Tibial nerve (tissue), 4 donors: ENCODE measurements at regions not wholly inside any gene's neighbourhood (a gene's known extent, or its start where the extent isn't known, plus 50 kb on each side); places are given as distances from the start of the nearest gene placed in this dataset.

Source experiments
- DNase-seq, 2 donors: peaks; one replicate each; pipeline ENCODE4 v3.0.0-alpha.2; 2019; ENCODE audit warnings: low spot score in 2 of 2
- H3K27ac ChIP-seq, 4 donors: fragments of 200-600 bp; sonication (generic) in 3 of 4; one replicate each; pipeline ENCODE4 v1.5.1; 2017 to 2019; ENCODE audit warnings: mild to moderate bottlenecking in 1 of 4
- H3K27me3 ChIP-seq, 2 donors: fragments of 200-600 bp; sonication (generic) in 1 of 2; one replicate each; pipeline versions ENCODE4 v1.5.1 to v1.6.0; 2017 to 2019
- H3K36me3 ChIP-seq, 3 donors: fragments of 200-600 bp; sonication (generic); one replicate each; pipeline ENCODE4 v1.5.1; 2018 to 2019
- H3K4me1 ChIP-seq, 4 donors: fragments of 200-600 bp; sonication (generic) in 3 of 4; one replicate each; pipeline ENCODE4 v1.5.1; 2017 to 2019
- H3K4me3 ChIP-seq, 4 donors: fragments of 200-600 bp; sonication (generic) in 3 of 4; one replicate each; pipeline ENCODE4 v1.5.1; 2017 to 2019; ENCODE audit warnings: mild to moderate bottlenecking in 1 of 4, moderate library complexity in 1 of 4
- H3K9me3 ChIP-seq, 4 donors: fragments of 200-600 bp; sonication (generic) in 3 of 4; one replicate each; pipeline ENCODE4 v1.5.1; 2017 to 2019
- EP300 ChIP-seq, 2 donors: sonication (generic); formaldehyde crosslinking; IDR thresholded peaks; one replicate each; pipeline ENCODE4 v1.6.1; 2017; ENCODE audit warnings: antibody characterized with exemption in 2 of 2, mild to moderate bottlenecking in 1 of 2
- POLR2A ChIP-seq, 2 donors: fragments of 450-650 bp; IDR thresholded peaks; one replicate each; pipeline ENCODE4 v1.6.1; 2017; ENCODE audit warnings: antibody characterized with exemption in 2 of 2, mild to moderate bottlenecking in 2 of 2, moderate library complexity in 2 of 2
- WGBS, 2 donors: methylation state at CpG; one replicate each; pipeline ENCODE4 v1.1.5; 2018; 5-methylcytosine and 5-hydroxymethylcytosine counted together
- TF ChIP-seq, protein P1 (sequence below), 5 experiments: fragments of 200-600 bp in 3 of 5; fragments of 450-650 bp in 2 of 5; sonication (generic) in 3 of 5; IDR thresholded peaks; one replicate each; pipeline ENCODE4 v1.5.1; 2016 to 2019; ENCODE audit warnings: antibody characterized with exemption in 5 of 5, mild to moderate bottlenecking in 3 of 5, moderate library complexity in 2 of 5

DNA sequence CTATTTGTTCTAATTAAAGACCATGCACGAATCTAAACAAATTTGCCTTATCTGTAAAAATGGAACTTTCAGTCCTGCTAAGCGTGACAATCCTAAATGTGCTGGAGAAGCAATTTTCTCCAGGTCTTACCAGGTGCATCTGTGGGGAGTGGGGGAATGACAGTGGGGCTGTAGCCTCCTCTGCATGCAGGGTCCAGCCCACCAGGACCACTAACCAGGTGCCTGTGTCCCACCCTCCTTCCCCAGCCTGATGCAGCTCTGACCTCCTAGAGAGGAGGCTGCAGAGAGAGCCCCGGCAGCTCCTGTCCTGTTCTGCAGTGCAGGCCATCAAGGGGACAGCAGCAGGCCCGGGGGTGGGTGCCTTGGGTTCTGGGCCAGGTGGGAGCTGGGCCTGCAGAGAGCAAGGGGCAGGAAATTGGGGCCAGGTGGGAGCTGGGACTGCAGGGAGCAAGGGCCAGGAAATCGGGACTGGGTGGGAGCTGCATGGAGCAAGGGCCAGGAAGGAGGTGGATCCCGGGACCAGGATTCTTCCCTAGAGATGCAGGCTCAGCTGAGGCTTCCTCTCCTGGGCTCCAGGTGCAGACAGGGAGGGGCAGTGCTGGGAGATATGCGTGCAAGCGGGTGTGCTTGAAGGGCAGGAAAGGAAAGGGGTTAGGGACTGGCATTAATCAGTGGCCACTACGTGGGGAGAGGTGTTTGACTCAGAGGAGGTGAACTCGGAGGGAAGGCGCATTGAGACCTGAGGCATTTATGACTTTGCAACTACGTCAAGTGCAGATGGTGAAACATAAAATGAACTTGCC, 185.3 kb downstream of the ANKRD30B start:
- no peak for DNase-seq
- no peaks in the 10 kb centered on the region for H3K4me1 ChIP-seq
- H3K27ac ChIP-seq: no peak overlapping the region
- WGBS, 2 donors: 74 to 82% methylated on average over 11 to 12 of the region's 12 CpGs
- no peak overlapping the region for H3K4me3 ChIP-seq
- no peaks in the 10 kb centered on the region for H3K36me3 ChIP-seq
- no peaks in the 10 kb centered on the region for H3K9me3 ChIP-seq
- TF ChIP-seq POLR2A (IDR thresholded peaks at IDR 0.05) (no peak), EP300 (IDR thresholded peaks at IDR 0.05) (no peak)
- TF ChIP-seq, protein P1, sequence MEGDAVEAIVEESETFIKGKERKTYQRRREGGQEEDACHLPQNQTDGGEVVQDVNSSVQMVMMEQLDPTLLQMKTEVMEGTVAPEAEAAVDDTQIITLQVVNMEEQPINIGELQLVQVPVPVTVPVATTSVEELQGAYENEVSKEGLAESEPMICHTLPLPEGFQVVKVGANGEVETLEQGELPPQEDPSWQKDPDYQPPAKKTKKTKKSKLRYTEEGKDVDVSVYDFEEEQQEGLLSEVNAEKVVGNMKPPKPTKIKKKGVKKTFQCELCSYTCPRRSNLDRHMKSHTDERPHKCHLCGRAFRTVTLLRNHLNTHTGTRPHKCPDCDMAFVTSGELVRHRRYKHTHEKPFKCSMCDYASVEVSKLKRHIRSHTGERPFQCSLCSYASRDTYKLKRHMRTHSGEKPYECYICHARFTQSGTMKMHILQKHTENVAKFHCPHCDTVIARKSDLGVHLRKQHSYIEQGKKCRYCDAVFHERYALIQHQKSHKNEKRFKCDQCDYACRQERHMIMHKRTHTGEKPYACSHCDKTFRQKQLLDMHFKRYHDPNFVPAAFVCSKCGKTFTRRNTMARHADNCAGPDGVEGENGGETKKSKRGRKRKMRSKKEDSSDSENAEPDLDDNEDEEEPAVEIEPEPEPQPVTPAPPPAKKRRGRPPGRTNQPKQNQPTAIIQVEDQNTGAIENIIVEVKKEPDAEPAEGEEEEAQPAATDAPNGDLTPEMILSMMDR (IDR thresholded peaks at IDR 0.05): no peak
- no peaks in the 10 kb centered on the region for H3K27me3 ChIP-seq

DNA sequence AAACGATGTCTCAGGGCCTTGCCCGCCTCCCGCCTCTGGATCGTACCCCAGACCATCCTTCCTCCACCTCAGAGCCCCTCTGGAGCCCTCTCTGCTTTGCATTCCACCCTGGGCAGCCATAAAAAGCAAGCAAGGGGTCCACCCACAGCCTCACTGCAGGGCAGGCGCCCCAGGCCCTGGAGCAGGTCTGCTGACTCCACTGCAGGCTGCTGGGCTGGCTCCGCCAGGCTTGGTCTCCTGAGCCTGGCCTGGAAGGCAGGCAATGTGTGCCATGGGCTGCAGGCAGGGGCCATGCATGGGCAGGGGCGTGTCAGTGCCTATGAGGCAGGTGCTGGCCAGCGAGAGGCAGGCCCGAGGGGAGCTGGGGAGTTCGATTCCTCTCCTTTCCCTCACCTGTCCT, 186.0 kb downstream of the ANKRD30B start:
- H3K4me3 ChIP-seq: no peak overlapping the region
- WGBS, 2 donors: 82% methylated on average over 10 of the region's 10 CpGs
- H3K4me1 ChIP-seq: no peaks in the 10 kb centered on the region
- no peaks in the 10 kb centered on the region for H3K27me3 ChIP-seq
- H3K27ac ChIP-seq: no peak overlapping the region
- no peaks in the 10 kb centered on the region for H3K36me3 ChIP-seq
- no peak for TF ChIP-seq POLR2A (IDR thresholded peaks at IDR 0.05)
- TF ChIP-seq EP300 (IDR thresholded peaks at IDR 0.05): no peak
- TF ChIP-seq, protein P1 (IDR thresholded peaks at IDR 0.05): no peak
- DNase-seq: no peak
- H3K9me3 ChIP-seq: no peaks in the 10 kb centered on the region

DNA sequence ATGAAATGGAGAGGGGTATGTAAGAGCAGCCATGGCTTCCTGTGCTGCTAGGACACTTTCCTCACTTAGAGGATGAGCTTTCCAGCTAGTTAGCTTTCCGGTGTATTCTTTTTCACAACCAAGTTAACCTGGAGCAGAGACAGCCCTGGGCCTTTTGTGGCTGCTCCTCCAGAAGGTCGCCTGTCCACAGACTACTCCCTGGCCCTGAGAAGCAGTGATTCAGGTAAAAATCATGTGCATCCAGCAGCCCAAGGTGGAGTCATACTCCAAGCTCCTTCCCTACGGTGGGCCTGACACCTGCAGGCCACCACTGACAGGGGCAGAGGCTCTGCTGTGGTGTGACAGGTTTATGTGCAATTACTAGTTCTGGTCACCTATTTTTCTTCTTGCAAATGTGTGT, 187.2 kb downstream of the ANKRD30B start:
- TF ChIP-seq EP300 (IDR thresholded peaks at IDR 0.05): no peak
- Histone ChIP-seq H3K36me3 (no peaks in the 10 kb centered on the region), H3K9me3 (no peaks in the 10 kb centered on the region), H3K4me3 (no peak overlapping the region), H3K27me3 (no peaks in the 10 kb centered on the region), H3K27ac (no peak overlapping the region), H3K4me1 (no peaks in the 10 kb centered on the region)
- no peak for DNase-seq
- WGBS, 2 donors: 73 to 81% methylated on average over 3 of the region's 3 CpGs

DNA sequence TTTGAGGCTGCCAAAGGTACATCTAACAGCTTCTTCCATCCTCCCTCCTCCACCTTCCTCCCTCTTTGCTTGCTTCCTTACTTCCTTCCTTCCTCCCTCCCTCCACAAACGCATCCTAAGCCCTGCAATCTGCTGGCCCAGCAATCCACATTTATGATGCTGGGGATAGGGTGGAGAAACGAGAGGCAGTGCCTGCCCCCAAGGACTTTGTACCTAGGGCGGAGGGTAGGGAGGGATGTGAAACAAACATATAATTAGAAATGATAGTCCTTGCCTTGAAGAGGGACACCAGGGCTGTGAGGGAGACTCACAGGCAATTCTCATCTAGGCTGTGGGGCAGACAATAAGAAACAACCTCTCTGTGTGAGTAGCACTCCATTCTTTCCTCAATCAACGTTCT, 188.3 kb downstream of the ANKRD30B start:
- Histone ChIP-seq H3K27ac (peak overlapping the region in 1 of 4 donors; percentile 19), H3K36me3 (no peaks in the 10 kb centered on the region), H3K4me3 (no peak overlapping the region), H3K4me1 (no peaks in the 10 kb centered on the region), H3K9me3 (no peaks in the 10 kb centered on the region), H3K27me3 (no peaks in the 10 kb centered on the region)
- 49 to 57% methylated on average over 4 of the region's 4 CpGs for WGBS, 2 donors
- TF ChIP-seq, protein P1 (IDR thresholded peaks at IDR 0.05): no peak
- TF ChIP-seq EP300 (IDR thresholded peaks at IDR 0.05) (no peak), POLR2A (IDR thresholded peaks at IDR 0.05) (no peak)
- DNase-seq: no peak

DNA sequence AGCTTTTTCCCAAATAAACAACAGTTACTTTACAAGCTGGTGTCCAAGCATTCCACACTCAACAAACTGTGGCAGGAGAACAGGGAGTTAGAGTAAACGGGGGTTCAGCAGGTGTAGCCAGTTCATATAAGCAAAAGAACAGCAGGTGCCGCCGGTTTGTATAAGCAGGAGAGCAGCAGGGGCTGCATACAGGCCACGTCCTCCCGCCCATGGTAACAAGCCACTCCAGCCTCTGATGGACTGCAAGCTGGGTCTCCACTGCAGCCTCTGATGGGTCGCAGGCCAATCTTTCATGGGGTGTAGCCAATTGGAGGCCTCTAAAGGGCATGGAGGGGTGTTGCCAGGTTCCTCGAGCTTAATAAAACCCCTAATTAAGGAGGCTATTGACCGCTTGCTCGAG, 189.3 kb downstream of the ANKRD30B start:
- no peaks in the 10 kb centered on the region for H3K4me1 ChIP-seq
- no peaks in the 10 kb centered on the region for H3K36me3 ChIP-seq
- TF ChIP-seq, protein P1 (IDR thresholded peaks at IDR 0.05): no peak
- TF ChIP-seq EP300 (IDR thresholded peaks at IDR 0.05): no peak
- no peak for TF ChIP-seq POLR2A (IDR thresholded peaks at IDR 0.05)
- H3K9me3 ChIP-seq: no peaks in the 10 kb centered on the region
- DNase-seq: no peak
- H3K4me3 ChIP-seq: no peak overlapping the region
- WGBS, 2 donors: 71 to 75% methylated on average over 8 to 9 of the region's 9 CpGs
- no peaks in the 10 kb centered on the region for H3K27me3 ChIP-seq
- no peak overlapping the region for H3K27ac ChIP-seq
